ENCODE measurements at regions not wholly inside any gene's neighbourhood (a gene's known extent, or its start where the extent isn't known, plus 50 kb on each side); places are given as distances from the start of the nearest gene placed in this dataset.

- no peaks in the 10 kb centered on the region for H3K9me3 ChIP-seq (ENCODE audit: severe bottlenecking)
- no peak overlapping the region for H3K4me3 ChIP-seq (ENCODE audit: severe bottlenecking)
Measured at GRCh38 chr19:29013988-29014387, 199.0 kb downstream of the UQCRFS1 start.

GRCh38 chr19:29013325-29013724 lies 199.6 kb downstream of the UQCRFS1 start:
- Histone ChIP-seq H3K9me3 (ENCODE audit: severe bottlenecking) (no peaks in the 10 kb centered on the region), H3K27ac (ENCODE audit: poor library complexity, severe bottlenecking) (no peak overlapping the region), H3K4me1 (ENCODE audit: insufficient read depth, poor library complexity, severe bottlenecking) (no peaks in the 10 kb centered on the region), H3K36me3 (ENCODE audit: low read depth) (no peaks in the 10 kb centered on the region), H3K27me3 (ENCODE audit: insufficient read depth, poor library complexity, severe bottlenecking) (peaks cover 3% of the 10 kb centered on the region), H3K4me3 (ENCODE audit: severe bottlenecking) (no peak overlapping the region)
- ATAC-seq (ENCODE audit: low read depth) = no peak
- no peak for DNase-seq (ENCODE audit: low spot score)
- TF ChIP-seq CTCF (IDR thresholded peaks at IDR 0.05; ENCODE audit: poor library complexity, severe bottlenecking) = no peak

More at GRCh38 chr19:29013988-29014387, 199.0 kb downstream of the UQCRFS1 start:
- H3K27me3 ChIP-seq (ENCODE audit: insufficient read depth, poor library complexity, severe bottlenecking) = peaks cover 3% of the 10 kb centered on the region
- no peaks in the 10 kb centered on the region for H3K36me3 ChIP-seq (ENCODE audit: low read depth)
- no peak overlapping the region for H3K27ac ChIP-seq (ENCODE audit: poor library complexity, severe bottlenecking)
- DNase-seq (ENCODE audit: low spot score) (no peak), ATAC-seq (ENCODE audit: low read depth) (no peak)
- no peaks in the 10 kb centered on the region for H3K4me1 ChIP-seq (ENCODE audit: insufficient read depth, poor library complexity, severe bottlenecking)
- no peak for TF ChIP-seq CTCF (IDR thresholded peaks at IDR 0.05; ENCODE audit: poor library complexity, severe bottlenecking)

GRCh38 chr19:29012457-29012856 lies 200.5 kb downstream of the UQCRFS1 start:
- Histone ChIP-seq H3K36me3 (ENCODE audit: low read depth) (no peaks in the 10 kb centered on the region), H3K27ac (ENCODE audit: poor library complexity, severe bottlenecking) (no peak overlapping the region), H3K9me3 (ENCODE audit: severe bottlenecking) (no peaks in the 10 kb centered on the region), H3K4me1 (ENCODE audit: insufficient read depth, poor library complexity, severe bottlenecking) (no peaks in the 10 kb centered on the region), H3K4me3 (ENCODE audit: severe bottlenecking) (no peak overlapping the region), H3K27me3 (ENCODE audit: insufficient read depth, poor library complexity, severe bottlenecking) (peaks cover 3% of the 10 kb centered on the region)
- no peak for TF ChIP-seq CTCF (IDR thresholded peaks at IDR 0.05; ENCODE audit: poor library complexity, severe bottlenecking)
- DNase-seq (ENCODE audit: low spot score) (no peak), ATAC-seq (ENCODE audit: low read depth) (no peak)

GRCh38 chr19:29010276-29010675 lies 202.7 kb downstream of the UQCRFS1 start:
- Histone ChIP-seq H3K4me3 (ENCODE audit: severe bottlenecking) (no peak overlapping the region), H3K27me3 (ENCODE audit: insufficient read depth, poor library complexity, severe bottlenecking) (no peaks in the 10 kb centered on the region), H3K9me3 (ENCODE audit: severe bottlenecking) (no peaks in the 10 kb centered on the region), H3K4me1 (ENCODE audit: insufficient read depth, poor library complexity, severe bottlenecking) (no peaks in the 10 kb centered on the region), H3K27ac (ENCODE audit: poor library complexity, severe bottlenecking) (no peak overlapping the region), H3K36me3 (ENCODE audit: low read depth) (no peaks in the 10 kb centered on the region)
- TF ChIP-seq CTCF (IDR thresholded peaks at IDR 0.05; ENCODE audit: poor library complexity, severe bottlenecking) = no peak
- DNase-seq (ENCODE audit: low spot score) (no peak), ATAC-seq (ENCODE audit: low read depth) (no peak)

- Histone ChIP-seq H3K36me3 (ENCODE audit: low read depth) (no peaks in the 10 kb centered on the region), H3K4me1 (ENCODE audit: insufficient read depth, poor library complexity, severe bottlenecking) (no peaks in the 10 kb centered on the region), H3K4me3 (ENCODE audit: severe bottlenecking) (no peak overlapping the region), H3K27ac (ENCODE audit: poor library complexity, severe bottlenecking) (no peak overlapping the region), H3K27me3 (ENCODE audit: insufficient read depth, poor library complexity, severe bottlenecking) (no peaks in the 10 kb centered on the region), H3K9me3 (ENCODE audit: severe bottlenecking) (no peaks in the 10 kb centered on the region)
- ATAC-seq (ENCODE audit: low read depth) (0 out of 3 replicates have a peak, but pooled peaks have one; percentile 36), DNase-seq (ENCODE audit: low spot score) (no peak)
- TF ChIP-seq CTCF (IDR thresholded peaks at IDR 0.05; ENCODE audit: poor library complexity, severe bottlenecking) = no peak
Measured at GRCh38 chr19:29006057-29006735, 206.8 kb downstream of the UQCRFS1 start.
